ENCODE measurements at regions not wholly inside any gene's neighbourhood (a gene's known extent, or its start where the extent isn't known, plus 50 kb on each side); places are given as distances from the start of the nearest gene placed in this dataset.

DNA sequence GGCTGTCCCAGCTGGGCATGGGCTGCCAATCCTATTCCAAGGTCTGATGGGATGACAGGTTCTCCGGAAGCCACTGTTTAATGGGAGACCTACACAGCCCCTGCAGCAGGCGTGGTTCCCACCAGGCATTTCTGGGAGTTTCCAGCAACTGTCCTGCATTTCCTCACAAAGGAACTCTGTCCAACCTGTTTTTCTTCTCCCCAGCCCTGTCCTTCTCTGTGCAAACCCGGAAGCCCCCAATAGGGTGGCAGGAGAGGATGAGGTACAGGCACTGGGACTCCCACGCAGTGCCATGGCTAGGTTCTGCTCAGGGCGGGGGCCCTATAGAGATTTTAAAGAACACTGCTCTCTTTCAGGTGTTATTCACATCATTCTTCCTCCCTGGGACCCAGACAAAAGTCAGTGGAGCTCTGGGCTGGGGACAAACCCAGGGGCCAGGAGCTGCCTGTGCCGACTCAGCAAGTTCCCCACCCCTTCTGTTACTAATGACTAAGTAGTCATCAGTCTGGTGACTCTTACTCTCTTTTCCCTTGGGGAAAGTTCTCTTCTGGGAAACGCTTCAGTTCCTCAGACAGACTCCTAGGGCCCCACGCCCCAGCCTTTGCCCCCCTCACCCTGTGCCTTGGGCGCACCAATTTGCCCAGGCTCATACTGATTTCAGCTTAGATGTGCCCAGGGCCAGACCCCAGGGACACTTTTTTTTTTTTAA, 97.7 kb downstream of the CD47 start:
- no peak for DNase-seq (ENCODE audit: extremely low read depth, low read depth)

GRCh38 chr3:107990926-107991325, 99.9 kb downstream of the CD47 start:
- no peak for DNase-seq (ENCODE audit: extremely low read depth, low read depth)

DNA sequence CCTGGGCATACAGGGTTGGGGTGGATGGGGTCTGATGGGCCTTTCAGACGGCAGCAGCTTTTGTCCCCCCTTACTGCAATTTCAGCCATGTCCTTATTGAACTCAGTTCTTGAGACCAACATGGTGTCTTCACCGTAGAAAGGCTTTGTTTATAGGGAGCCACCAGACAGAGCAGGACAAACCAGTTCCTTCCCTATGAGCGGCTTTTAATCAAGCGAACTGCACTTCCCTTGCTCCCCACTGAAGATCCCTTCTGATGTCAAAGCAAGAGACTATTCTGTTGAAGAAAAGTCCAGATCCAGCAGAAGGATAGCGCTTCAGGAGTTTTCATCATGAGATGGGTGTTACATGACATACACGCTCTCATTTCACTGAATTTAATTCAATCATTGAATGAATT, 100.4 kb downstream of the CD47 start:
- no peak for DNase-seq (ENCODE audit: extremely low read depth, low read depth)

- DNase-seq (ENCODE audit: extremely low read depth, low read depth) = no peak
Measured at GRCh38 chr3:107989661-107990060, 101.2 kb downstream of the CD47 start.

DNA sequence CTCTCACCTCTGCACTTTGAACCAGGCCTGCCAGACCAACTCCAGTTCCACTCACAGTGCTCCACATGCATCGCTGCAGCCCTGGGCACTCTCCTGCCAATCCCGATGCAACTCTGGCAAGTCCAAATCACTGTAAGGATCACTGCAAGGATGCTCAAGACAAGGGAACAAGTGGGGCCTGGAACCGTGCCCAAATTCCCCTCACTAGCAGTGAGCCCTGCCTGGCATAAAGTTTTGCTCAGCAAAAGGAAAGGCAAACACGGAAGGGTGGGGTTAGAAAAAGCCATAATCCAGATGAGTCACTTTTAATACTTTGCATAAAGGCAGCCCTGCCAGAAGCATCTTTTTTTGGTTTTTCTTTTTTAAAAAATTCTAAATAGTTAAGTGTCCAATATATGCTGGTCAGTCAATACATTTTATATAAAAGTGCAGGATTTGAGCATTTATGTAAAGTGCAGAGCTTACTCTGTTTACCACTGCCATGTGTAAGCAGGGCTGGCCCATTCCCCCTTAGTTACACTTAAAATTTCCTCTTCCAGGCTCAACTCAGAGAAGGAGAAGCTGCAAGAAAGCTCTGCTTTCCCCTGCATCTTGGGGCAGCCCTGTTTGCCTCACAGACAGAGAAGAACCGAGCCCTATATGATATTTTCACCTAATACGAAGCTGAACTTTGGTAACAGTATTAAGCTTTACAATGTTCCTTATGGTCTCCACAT, 102.2 kb downstream of the CD47 start:
- peak; percentile 13 for DNase-seq (ENCODE audit: extremely low read depth, low read depth)

GRCh38 chr3:107987036-107987939, 103.5 kb downstream of the CD47 start:
- peak; percentile 76 for DNase-seq (ENCODE audit: extremely low read depth, low read depth)

GRCh38 chr3:107986505-107986904, 104.3 kb downstream of the CD47 start:
- no peak for DNase-seq (ENCODE audit: extremely low read depth, low read depth)

DNA sequence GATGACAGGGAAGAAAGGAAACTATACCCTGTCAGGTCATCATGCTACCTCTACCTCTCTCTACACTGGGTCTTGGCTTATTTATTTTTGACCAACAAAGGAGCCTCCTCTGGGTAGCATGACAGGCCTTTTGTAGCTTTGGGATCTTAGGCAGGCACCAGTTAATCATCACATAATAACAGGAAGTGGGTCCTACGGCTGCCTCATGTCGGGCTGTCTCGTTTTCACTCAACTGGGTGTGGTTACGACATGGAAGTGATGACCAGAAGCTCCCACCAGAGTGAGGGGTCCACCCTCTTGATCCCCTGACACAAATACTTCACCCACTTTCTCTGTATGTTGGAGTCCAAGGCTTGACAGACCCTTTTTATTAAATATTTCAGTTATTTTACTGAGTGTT, 105.3 kb downstream of the CD47 start:
- DNase-seq (ENCODE audit: extremely low read depth, low read depth) = no peak

DNA sequence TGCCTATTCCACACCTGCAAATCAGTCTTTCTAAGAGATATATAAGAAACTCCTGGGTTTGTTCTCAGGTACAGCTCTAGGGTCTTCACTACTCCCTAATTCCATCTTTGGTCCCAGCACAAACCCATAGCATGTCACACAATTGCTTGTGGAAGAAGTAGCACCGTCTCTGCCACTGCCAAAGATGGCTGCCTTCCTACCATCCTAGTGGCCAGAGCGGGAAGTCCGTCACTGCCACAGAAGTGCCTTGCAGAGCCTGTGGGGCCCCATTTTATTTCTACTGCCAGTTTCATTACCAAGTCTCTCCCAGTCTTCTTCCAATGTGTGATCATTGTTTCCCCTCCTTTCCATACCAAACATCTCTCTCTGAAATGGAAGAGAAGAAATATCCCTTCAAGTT, 107.6 kb downstream of the CD47 start:
- DNase-seq (ENCODE audit: extremely low read depth, low read depth) = no peak

GRCh38 chr3:107982165-107982564, 108.7 kb downstream of the CD47 start:
- no peak for DNase-seq (ENCODE audit: extremely low read depth, low read depth)

DNA sequence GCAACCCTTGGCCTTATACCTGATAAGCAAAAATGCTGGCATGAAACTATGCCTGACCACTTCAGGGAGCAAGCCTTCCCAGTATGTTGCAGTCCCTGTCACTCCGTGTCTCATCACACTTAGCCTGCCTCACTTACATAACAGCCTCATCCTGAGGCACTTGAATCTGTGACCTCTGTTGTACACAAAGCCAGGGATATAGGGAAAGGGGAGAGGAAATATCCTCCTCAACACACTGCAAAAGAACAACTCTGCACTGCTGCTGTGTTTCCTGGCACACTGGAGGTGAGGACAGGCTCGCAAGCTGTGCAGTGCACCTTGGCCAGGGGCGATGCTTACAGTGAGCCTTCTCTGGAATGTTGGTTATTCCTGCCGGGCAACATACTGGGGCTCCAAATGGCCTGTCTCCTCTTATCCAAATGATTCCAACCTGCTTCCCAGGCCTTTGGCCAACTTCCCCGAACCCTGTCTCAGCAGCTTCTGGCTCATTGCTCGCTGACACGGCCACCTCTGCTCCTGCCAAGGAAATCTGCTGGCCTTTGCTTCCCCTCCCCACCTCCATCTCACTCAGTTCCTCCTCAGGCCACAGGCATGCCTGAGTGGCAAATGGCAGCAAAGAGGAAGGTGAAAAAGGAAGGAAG, 109.2 kb downstream of the CD47 start:
- DNase-seq (ENCODE audit: extremely low read depth, low read depth) = no peak

- no peak for DNase-seq (ENCODE audit: extremely low read depth, low read depth)
Measured at GRCh38 chr3:107979538-107979937, 111.3 kb downstream of the CD47 start.

- no peak for DNase-seq (ENCODE audit: extremely low read depth, low read depth)
Measured at GRCh38 chr3:107978131-107979055, 112.4 kb downstream of the CD47 start.

DNA sequence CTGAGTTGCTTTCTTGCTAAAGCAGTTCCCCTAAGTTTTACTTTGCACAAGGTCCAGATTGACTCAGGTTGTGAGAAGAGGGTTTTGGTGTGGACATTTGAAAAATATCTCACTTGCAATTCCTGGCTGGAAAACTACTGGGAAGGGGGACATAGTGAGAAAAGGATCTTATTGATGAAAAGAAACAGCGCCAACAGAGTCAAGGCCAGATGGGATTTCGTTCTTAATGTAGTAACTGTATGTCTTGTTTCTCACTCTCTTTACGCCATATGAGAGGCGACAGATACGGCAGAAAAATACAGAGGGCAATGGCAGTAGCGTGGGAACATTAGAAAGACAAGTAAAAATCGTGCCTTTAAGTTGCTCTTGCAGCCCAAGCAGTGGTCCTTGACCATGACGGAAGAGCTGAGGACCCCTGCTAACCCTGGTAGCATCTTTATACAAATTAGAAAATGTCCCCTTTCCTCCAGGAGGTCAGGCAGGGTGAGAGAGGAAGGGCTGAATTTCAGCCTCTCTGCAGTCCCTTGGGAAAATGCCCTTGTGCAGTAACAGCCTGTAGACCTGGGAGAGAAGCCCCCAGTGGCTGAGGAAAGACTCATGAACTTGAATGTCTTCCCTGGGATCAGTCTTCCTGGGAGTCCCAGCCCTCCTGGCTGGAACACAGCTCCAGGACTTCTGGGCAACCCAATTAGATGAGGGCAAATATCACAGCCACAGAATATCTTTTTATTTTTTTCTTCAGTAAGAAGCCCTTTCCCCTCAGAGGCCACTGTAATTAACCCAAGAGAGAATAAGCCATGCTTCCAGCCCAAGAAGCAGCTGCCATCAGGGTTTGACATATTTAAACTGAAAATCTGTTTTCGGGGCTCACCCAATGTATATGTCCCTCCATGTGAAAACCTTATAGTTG, 113.4 kb downstream of the CD47 start:
- DNase-seq (ENCODE audit: extremely low read depth, low read depth) = no peak

DNA sequence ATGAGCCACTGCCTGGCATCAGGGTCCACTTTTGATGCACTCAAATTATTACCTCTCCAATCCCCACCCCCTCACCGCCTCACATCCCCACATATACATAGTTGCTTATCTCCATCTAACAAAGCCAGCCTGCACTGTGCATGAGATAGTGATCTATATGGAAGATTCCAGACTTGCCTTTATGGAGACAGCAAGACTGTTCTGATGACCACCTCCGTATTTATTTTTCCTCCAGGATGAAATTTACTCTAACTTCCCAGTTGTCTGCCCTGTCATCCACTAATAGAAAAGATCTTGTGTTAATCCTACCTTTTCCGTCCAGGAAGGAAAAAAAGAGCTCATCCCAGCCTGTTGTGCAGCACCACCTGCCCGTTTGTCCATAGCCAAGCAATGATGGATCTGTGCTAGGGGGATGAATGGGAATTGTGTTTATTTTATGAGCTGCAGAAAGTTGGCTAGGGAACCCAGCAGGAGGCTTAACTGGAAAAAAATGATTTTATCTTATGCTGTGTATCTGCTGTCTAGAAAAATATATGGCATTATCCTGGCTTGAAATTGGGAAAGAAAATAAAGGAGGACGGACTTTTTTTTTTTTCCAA, 114.5 kb downstream of the CD47 start:
- no peak for DNase-seq (ENCODE audit: extremely low read depth, low read depth)

DNA sequence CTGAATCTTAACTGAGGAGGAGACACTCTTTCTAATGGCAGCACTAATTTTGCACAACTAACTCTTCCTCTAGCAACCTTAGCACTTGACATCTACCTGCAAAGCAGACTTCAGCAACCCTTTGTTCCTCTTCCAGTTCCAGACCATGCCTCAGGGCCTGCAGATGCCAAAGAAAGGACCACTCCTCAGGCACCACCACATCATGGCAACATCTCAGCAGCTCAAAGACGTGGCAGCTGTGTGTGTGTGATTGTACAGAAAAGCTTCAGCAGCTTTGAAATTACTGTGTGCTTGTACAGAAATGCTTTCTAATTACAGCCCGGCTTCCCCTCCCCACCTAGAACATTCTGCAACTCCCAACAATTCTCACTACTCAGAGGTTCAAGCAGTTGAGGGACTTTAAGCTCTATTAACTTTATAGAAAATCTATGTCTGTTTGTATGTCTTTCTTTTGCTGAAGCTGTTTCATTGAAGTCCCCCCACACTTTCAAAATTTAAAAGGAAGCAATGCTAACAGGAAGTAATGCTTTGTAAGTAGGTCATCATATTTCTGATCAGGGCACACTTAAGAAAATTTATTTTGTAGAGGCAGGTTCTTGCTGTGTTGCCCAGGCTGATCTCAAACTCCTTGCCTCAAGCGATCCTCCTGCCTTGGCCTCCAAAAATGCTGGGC, 115.2 kb downstream of the CD47 start:
- DNase-seq (ENCODE audit: extremely low read depth, low read depth) = no peak

GRCh38 chr3:107973961-107974360, 116.9 kb downstream of the CD47 start:
- no peak for DNase-seq (ENCODE audit: extremely low read depth, low read depth)

- DNase-seq (ENCODE audit: extremely low read depth, low read depth) = no peak
Measured at GRCh38 chr3:107973152-107973551, 117.7 kb downstream of the CD47 start.
